PC-3 (cell line): ENCODE measurements at regions not wholly inside any gene's neighbourhood (a gene's known extent, or its start where the extent isn't known, plus 50 kb on each side); places are given as distances from the start of the nearest gene placed in this dataset.

Source experiments
- ATAC-seq: fragments of 200-7000 bp; cut with Tn5 transposase; 2 replicates; pipeline ENCODE4 v1.9.1; 2020; ENCODE audit warnings: mild to moderate bottlenecking, moderate library complexity
- BruUV-seq: library from RNA; stranded (reverse); fragments of 400-500 nt; replicated peaks from 2 replicates; lab custom pipeline; 2021; lab: Mats Ljungman, UMichigan
- CTCF ChIA-PET: fragments of 300-600 bp; sonication (Branson Sonifier 250); formaldehyde crosslinking; loops from one replicate; lab custom pipeline; 2022; ENCODE audit warnings: antibody characterized with exemption; lab: Charles Lee
- POLR2A ChIA-PET: fragments of 300-600 bp; sonication (Branson Sonifier 250); formaldehyde crosslinking; loops from one replicate; lab custom pipeline; 2022; ENCODE audit warnings: antibody characterized with exemption; ENCODE audit not compliant: unreplicated experiment; lab: Charles Lee
- DNase-seq: peaks from one replicate; pipeline ENCODE4 v3.0.0-alpha.2; 2015
- H2AFZ ChIP-seq: fragments of 300-600 bp; sonication (generic); 2 replicates; pipeline ENCODE4 v1.6.0; 2016; ENCODE audit warnings: antibody characterized with exemption, low read length
- H3F3A ChIP-seq: fragments of 300-600 bp; sonication (generic); one replicate; pipeline ENCODE4 v1.6.0; 2017; ENCODE audit warnings: antibody characterized with exemption, low read length, control low read depth, mild to moderate bottlenecking; ENCODE audit not compliant: unreplicated experiment
- H3K27ac ChIP-seq: fragments of 300-600 bp; sonication (generic); 2 replicates; pipeline ENCODE4 v1.5.1; 2016; ENCODE audit warnings: mild to moderate bottlenecking, low read length
- H3K27me3 ChIP-seq: fragments of 300-600 bp; sonication (generic); 2 replicates; pipeline ENCODE4 v1.6.1; 2016; ENCODE audit warnings: low read length, mixed read lengths
- H3K36me3 ChIP-seq: fragments of 300-600 bp; sonication (generic); 2 replicates; pipeline ENCODE4 v1.6.1; 2016; ENCODE audit warnings: low read depth, mixed run types, low read length, mixed read lengths
- H3K4me1 ChIP-seq: fragments of 300-600 bp; sonication (generic); 2 replicates; pipeline ENCODE4 v1.5.1; 2016; ENCODE audit warnings: low read length; ENCODE audit not compliant: insufficient read depth
- H3K4me2 ChIP-seq: fragments of 300-600 bp; sonication (generic); 2 replicates; pipeline ENCODE4 v1.6.0; 2016; ENCODE audit warnings: low read length
- H3K4me3 ChIP-seq: fragments of 300-600 bp; sonication (generic); 2 replicates; pipeline ENCODE4 v1.5.1; 2016; ENCODE audit warnings: mild to moderate bottlenecking, low read length, mixed read lengths
- H3K79me2 ChIP-seq: fragments of 300-600 bp; sonication (generic); 2 replicates; pipeline ENCODE4 v1.6.1; 2017; ENCODE audit warnings: low read length, mixed read lengths
- H3K9ac ChIP-seq: fragments of 300-600 bp; sonication (generic); 2 replicates; pipeline ENCODE4 v1.6.0; 2016; ENCODE audit warnings: mild to moderate bottlenecking, low read length
- H3K9me2 ChIP-seq: fragments of 300-600 bp; sonication (generic); replicated peaks from 2 replicates; pipeline ENCODE4 v1.6.1; 2016; ENCODE audit warnings: mixed run types, low read length, mixed read lengths
- H3K9me3 ChIP-seq: fragments of 300-600 bp; sonication (generic); 2 replicates; pipeline ENCODE4 v1.6.1; 2016; ENCODE audit warnings: low read length, mixed read lengths
- H4K20me1 ChIP-seq: fragments of 300-600 bp; sonication (generic); 2 replicates; pipeline ENCODE4 v1.6.1; 2016; ENCODE audit warnings: low read length, mixed read lengths
- CTCF ChIP-seq: fragments of 300-600 bp; sonication (generic); conservative IDR thresholded peaks from 2 replicates; pipeline ENCODE4 v1.5.1; 2017; ENCODE audit warnings: antibody characterized with exemption, low read depth, mild to moderate bottlenecking, low read length
- EZH2 ChIP-seq: fragments of 300-600 bp; sonication (generic); IDR thresholded peaks from one replicate; pipeline ENCODE4 v1.6.1; 2017; ENCODE audit warnings: antibody characterized with exemption, mild to moderate bottlenecking, low read length; ENCODE audit not compliant: unreplicated experiment
- EZH2phosphoT487 ChIP-seq: fragments of 300-600 bp; sonication (generic); IDR thresholded peaks from 2 replicates; pipeline ENCODE4 v1.6.1; 2018; ENCODE audit warnings: mild to moderate bottlenecking, antibody characterized with exemption, low read length, borderline replicate concordance
- intact Hi-C: fragments of 100-400 bp; cut with micrococcal nuclease; formaldehyde crosslinking; loops from 2 replicates; pipeline ENCODE4 v1.9.0; 2023

- Histone ChIP-seq H2AFZ (0 out of 2 replicates have a peak overlapping the region, but pooled peaks have one; percentile 24), H3K79me2 (no peaks in the 10 kb centered on the region), H3K4me2 (no peak overlapping the region), H3K4me3 (no peak overlapping the region), H3K9ac (0 out of 2 replicates have a peak overlapping the region, but pooled peaks have one; percentile 10), H3K36me3 (no peaks in the 10 kb centered on the region), H3K9me3 (no peaks in the 10 kb centered on the region), H3K4me1 (peaks cover 30% of the 10 kb centered on the region), H3K27ac (peak overlapping the region; percentile 53), H3K9me2 (no peaks in the 10 kb centered on the region), H4K20me1 (no peaks in the 10 kb centered on the region), H3F3A (no peaks in the 10 kb centered on the region), H3K27me3 (no peaks in the 10 kb centered on the region)
- TF ChIP-seq EZH2 (no peak), CTCF (peak; percentile 88)
- intact Hi-C loops: loop anchor here (1.0 to 5.0 kb wide), 3 partner anchors 94 to 144 kb away; no protein-coding TSS in a partner anchor
- ChIA-PET POLR2A (interaction anchor here (0.7 kb wide), 1 partner anchor 27 kb away, joined by 4 read pairs; no protein-coding TSS in a partner anchor), CTCF (no interaction called here)
- DNase-seq (peak; percentile 79), ATAC-seq (peak; percentile 58)
- no TSS peak for BruUV-seq
Observed at GRCh38 chr11:8813658-8814057, 97.3 kb upstream of the AKIP1 start.

DNA sequence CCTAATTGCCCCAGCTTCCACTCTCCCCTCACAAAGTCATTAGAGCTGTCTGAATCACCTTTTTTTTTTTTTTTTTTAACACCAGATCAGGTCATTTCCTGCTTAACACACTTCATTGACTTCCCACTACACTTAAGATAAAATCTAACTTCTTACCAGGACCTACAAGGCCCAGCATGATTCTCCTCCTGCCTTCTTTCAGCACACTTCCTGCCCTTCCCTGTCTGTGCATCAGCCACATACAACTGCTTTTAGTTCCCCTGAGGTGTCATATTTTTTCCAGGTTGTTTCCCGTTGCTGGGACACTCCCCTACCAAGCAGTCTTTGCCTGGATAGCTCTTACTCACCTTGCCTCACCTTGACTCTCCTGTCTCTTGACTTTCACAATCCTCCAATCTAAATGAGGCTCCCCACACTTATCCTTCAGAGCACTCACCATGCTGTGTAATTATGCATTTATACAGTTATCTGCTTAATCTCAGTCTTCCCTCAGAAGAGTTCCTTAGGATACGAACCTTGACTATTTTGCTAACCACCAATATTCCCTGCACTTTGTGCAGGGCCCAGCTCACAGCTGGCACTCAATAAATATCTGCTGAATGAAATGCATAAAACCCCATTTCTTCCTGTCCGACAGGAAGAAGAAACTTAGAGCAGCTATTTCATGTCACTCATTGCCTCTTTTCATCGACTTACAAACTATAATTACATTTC lies 96.6 kb upstream of the AKIP1 start:
- TF ChIP-seq EZH2 (no peak), EZH2phosphoT487 (no peak), CTCF (no peak)
- BruUV-seq: no TSS peak
- Histone ChIP-seq H2AFZ (0 out of 2 replicates have a peak overlapping the region, but pooled peaks have one; percentile 24), H3K4me1 (peaks cover 30% of the 10 kb centered on the region), H3K36me3 (no peaks in the 10 kb centered on the region), H3K27ac (peak overlapping the region; percentile 53), H4K20me1 (no peaks in the 10 kb centered on the region), H3K27me3 (no peaks in the 10 kb centered on the region), H3K9ac (0 out of 2 replicates have a peak overlapping the region, but pooled peaks have one; percentile 10), H3K9me3 (no peaks in the 10 kb centered on the region), H3K4me3 (no peak overlapping the region), H3K4me2 (no peak overlapping the region), H3K9me2 (no peaks in the 10 kb centered on the region), H3F3A (no peaks in the 10 kb centered on the region), H3K79me2 (no peaks in the 10 kb centered on the region)
- ATAC-seq (peak; percentile 61), DNase-seq (peak; percentile 70)
- ChIA-PET POLR2A (interaction anchor here (0.5 to 0.7 kb wide), 2 partner anchors 26 to 127 kb away, joined by 4 to 10 read pairs; no protein-coding TSS in a partner anchor), CTCF (interaction anchor here (0.6 to 0.7 kb wide), 3 partner anchors 53 to 145 kb away, joined by 3 to 4 read pairs (median 3); no protein-coding TSS in a partner anchor)
- intact Hi-C loops: loop anchor here (1.0 to 5.0 kb wide), 2 partner anchors 95 to 143 kb away; no protein-coding TSS in a partner anchor

DNA sequence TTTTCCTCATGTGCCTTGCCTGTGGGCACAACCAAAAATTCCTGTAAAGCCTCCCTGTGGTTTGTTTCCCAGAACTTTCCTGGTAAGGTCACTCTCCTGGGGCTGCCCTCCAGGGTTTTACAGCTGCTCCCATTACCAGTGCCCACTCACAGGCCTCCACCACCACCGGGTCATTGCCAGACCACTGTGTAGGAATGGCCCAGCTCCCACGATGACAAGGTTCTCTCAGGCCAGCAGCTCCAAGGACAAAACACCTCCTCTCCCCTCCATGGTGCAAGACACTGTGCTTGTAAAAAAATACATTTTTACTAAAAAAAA lies 96.1 kb upstream of the AKIP1 start:
- no peak overlapping the region for H2AFZ ChIP-seq
- no peaks in the 10 kb centered on the region for H3K79me2 ChIP-seq
- H3F3A ChIP-seq: no peaks in the 10 kb centered on the region
- intact Hi-C loops: loop anchor here (1.0 to 5.0 kb wide), 2 partner anchors 96 to 142 kb away; no protein-coding TSS in a partner anchor
- DNase-seq: no peak
- H3K27me3 ChIP-seq: no peaks in the 10 kb centered on the region
- no peak overlapping the region for H3K4me3 ChIP-seq
- TF ChIP-seq EZH2: no peak
- no peak for TF ChIP-seq EZH2phosphoT487
- TF ChIP-seq CTCF: no peak
- ATAC-seq: no peak
- no peaks in the 10 kb centered on the region for H4K20me1 ChIP-seq
- CTCF ChIA-PET: interaction anchor here (0.6 to 0.7 kb wide), 3 partner anchors 52 to 145 kb away, joined by 3 to 4 read pairs (median 3); no protein-coding TSS in a partner anchor
- no peaks in the 10 kb centered on the region for H3K36me3 ChIP-seq
- H3K4me1 ChIP-seq: peaks cover 30% of the 10 kb centered on the region
- peak overlapping the region; percentile 53 for H3K27ac ChIP-seq
- H3K4me2 ChIP-seq: no peak overlapping the region
- POLR2A ChIA-PET: no interaction called here
- no peak overlapping the region for H3K9ac ChIP-seq
- no peaks in the 10 kb centered on the region for H3K9me2 ChIP-seq
- no peaks in the 10 kb centered on the region for H3K9me3 ChIP-seq
- BruUV-seq: no TSS peak
